ENCODE measurements at regions not wholly inside any gene's neighbourhood (a gene's known extent, or its start where the extent isn't known, plus 50 kb on each side); places are given as distances from the start of the nearest gene placed in this dataset.

DNA sequence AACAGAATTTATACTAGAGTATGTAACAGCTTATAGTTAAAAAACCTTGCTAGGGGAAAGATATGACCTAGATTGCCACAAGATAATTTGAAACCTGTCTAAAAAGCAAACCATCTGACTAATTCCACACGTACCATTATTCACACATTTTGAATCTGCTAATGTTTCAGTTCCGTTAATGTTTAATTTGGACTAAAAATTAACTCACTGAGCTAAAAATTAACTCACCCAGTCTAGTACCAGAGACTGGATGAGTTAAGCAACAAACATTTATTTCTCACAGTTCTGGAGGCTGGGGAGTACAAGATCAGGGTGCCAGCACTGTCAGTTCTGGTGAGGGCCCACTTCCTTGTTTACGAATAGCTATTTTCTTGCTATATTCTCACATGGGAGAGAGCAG, 231.5 kb upstream of the DIAPH2 start:
- Histone ChIP-seq H3K27ac (no peak overlapping the region), H3K9me3 (no peaks in the 10 kb centered on the region), H3K4me3 (no peak overlapping the region), H3K27me3 (no peaks in the 10 kb centered on the region), H3K4me1 (no peaks in the 10 kb centered on the region), H3K36me3 (no peaks in the 10 kb centered on the region)
- DNase-seq (ENCODE audit: extremely low spot score in 2 of 2): no peak
- intact Hi-C loops (cut with DNase I): no loop called here
- TF ChIP-seq POLR2AphosphoS5 (IDR thresholded peaks at IDR 0.05; ENCODE audit: insufficient read depth in 1 of 2, low read depth in 1 of 2) (no peak), POLR2A (IDR thresholded peaks at IDR 0.05) (no peak), CTCF (IDR thresholded peaks at IDR 0.05) (no peak)

GRCh38 chrX:96455078-96455477, 229.6 kb upstream of the DIAPH2 start:
- intact Hi-C loops (cut with DNase I): no loop called here
- Histone ChIP-seq H3K27ac (no peak overlapping the region), H3K4me1 (no peaks in the 10 kb centered on the region), H3K9me3 (no peaks in the 10 kb centered on the region), H3K4me3 (no peak overlapping the region), H3K27me3 (no peaks in the 10 kb centered on the region), H3K36me3 (no peaks in the 10 kb centered on the region)
- TF ChIP-seq POLR2A (IDR thresholded peaks at IDR 0.05) (no peak), POLR2AphosphoS5 (IDR thresholded peaks at IDR 0.05; ENCODE audit: insufficient read depth in 1 of 2, low read depth in 1 of 2) (no peak), CTCF (IDR thresholded peaks at IDR 0.05) (no peak)
- DNase-seq (ENCODE audit: extremely low spot score in 2 of 2): no peak

GRCh38 chrX:96464880-96465558, 219.6 kb upstream of the DIAPH2 start:
- Histone ChIP-seq H3K36me3 (no peaks in the 10 kb centered on the region), H3K4me3 (no peak overlapping the region), H3K4me1 (no peaks in the 10 kb centered on the region), H3K9me3 (no peaks in the 10 kb centered on the region), H3K27ac (no peak overlapping the region), H3K27me3 (no peaks in the 10 kb centered on the region)
- intact Hi-C loops (cut with DNase I): no loop called here
- TF ChIP-seq POLR2AphosphoS5 (IDR thresholded peaks at IDR 0.05; ENCODE audit: insufficient read depth in 1 of 2, low read depth in 1 of 2): no peak
- no peak for TF ChIP-seq CTCF (IDR thresholded peaks at IDR 0.05)
- TF ChIP-seq POLR2A (IDR thresholded peaks at IDR 0.05): no peak
- DNase-seq (ENCODE audit: extremely low spot score in 2 of 2): no peak

DNA sequence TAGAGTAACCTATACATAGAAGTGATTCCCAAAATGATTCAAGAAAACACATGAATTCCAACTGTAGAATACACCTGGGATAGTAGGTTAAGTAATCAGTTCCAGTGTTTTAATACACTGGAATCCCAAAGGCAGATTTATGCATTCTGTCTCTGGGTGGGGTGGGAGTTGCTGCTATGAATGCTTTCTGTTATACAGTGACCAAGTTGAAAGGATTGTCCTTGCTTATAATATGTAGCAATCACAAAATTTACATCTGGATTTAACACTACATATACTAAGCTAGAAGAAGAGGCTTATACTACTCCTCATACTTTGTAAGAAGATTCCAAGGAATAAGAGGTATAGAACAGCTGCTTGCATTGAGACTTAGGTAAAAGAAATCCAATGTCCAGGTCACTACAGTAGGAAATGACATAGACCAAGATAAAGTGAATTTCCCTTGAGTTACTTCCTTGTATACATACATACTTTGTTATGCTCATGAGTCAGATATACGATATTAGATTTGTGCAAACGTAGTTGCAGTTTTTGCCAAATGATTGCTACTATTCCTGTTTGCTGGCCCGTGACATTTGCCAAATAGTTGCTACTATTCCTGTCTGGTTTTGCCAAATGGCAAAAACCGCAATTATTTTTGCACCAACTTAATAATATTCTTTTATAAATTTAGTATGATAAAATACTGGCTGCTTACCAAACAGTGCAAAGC, 210.5 kb upstream of the DIAPH2 start:
- Histone ChIP-seq H3K9me3 (no peaks in the 10 kb centered on the region), H3K4me3 (no peak overlapping the region), H3K27me3 (no peaks in the 10 kb centered on the region), H3K36me3 (no peaks in the 10 kb centered on the region), H3K4me1 (no peaks in the 10 kb centered on the region), H3K27ac (no peak overlapping the region)
- no peak for DNase-seq (ENCODE audit: extremely low spot score in 2 of 2)
- intact Hi-C loops (cut with DNase I): no loop called here
- TF ChIP-seq CTCF (IDR thresholded peaks at IDR 0.05): no peak
- TF ChIP-seq POLR2AphosphoS5 (IDR thresholded peaks at IDR 0.05; ENCODE audit: insufficient read depth in 1 of 2, low read depth in 1 of 2): no peak
- TF ChIP-seq POLR2A (IDR thresholded peaks at IDR 0.05): no peak

GRCh38 chrX:96474741-96475125, 209.9 kb upstream of the DIAPH2 start:
- no peaks in the 10 kb centered on the region for H3K4me1 ChIP-seq
- intact Hi-C loops (cut with DNase I): no loop called here
- TF ChIP-seq POLR2AphosphoS5 (IDR thresholded peaks at IDR 0.05; ENCODE audit: insufficient read depth in 1 of 2, low read depth in 1 of 2) (no peak), POLR2A (IDR thresholded peaks at IDR 0.05) (no peak), CTCF (IDR thresholded peaks at IDR 0.05) (no peak)
- no peaks in the 10 kb centered on the region for H3K27me3 ChIP-seq
- no peak for DNase-seq (ENCODE audit: extremely low spot score in 2 of 2)
- no peaks in the 10 kb centered on the region for H3K9me3 ChIP-seq
- H3K27ac ChIP-seq: no peak overlapping the region
- H3K4me3 ChIP-seq: no peak overlapping the region
- no peaks in the 10 kb centered on the region for H3K36me3 ChIP-seq
